ENCODE measurements at regions not wholly inside any gene's neighbourhood (a gene's known extent, or its start where the extent isn't known, plus 50 kb on each side); places are given as distances from the start of the nearest gene placed in this dataset.

GRCh38 chr2:120519469-120519868 lies 173.5 kb downstream of the INHBB start:
- Histone ChIP-seq H3K27me3 (replicated peaks; ENCODE audit: insufficient read depth, low read depth, low read length, poor library complexity) (no peaks in the 10 kb centered on the region), H3K4me1 (ENCODE audit: insufficient read depth, low read length, poor library complexity, severe bottlenecking) (no peaks in the 10 kb centered on the region), H3K36me3 (ENCODE audit: insufficient read depth, low read length, poor library complexity, severe bottlenecking) (no peaks in the 10 kb centered on the region), H3K27ac (ENCODE audit: low read depth, low read length, poor library complexity, severe bottlenecking) (no peak overlapping the region), H3K9me3 (ENCODE audit: low read depth, low read length, poor library complexity, severe bottlenecking) (no peaks in the 10 kb centered on the region), H3K4me3 (ENCODE audit: low read depth, low read length, poor library complexity, severe bottlenecking) (no peak overlapping the region)
- POLR2A ChIA-PET (ENCODE audit: low non-redundant PET) = no interaction called here
- CTCF ChIA-PET = no interaction called here
- no TSS peak for BruUV-seq (replicated peaks)
- no peak for DNase-seq (ENCODE audit: low spot score)
- intact Hi-C loops (cut with micrococcal nuclease; ENCODE audit: unreplicated experiment) = loop anchor here (10.0 kb wide), 1 partner anchor 175 kb away; the partner anchor contains the start of gene INHBB
- TF ChIP-seq EZH2 (IDR thresholded peaks at IDR 0.05; ENCODE audit: borderline replicate concordance, low read depth, low read length, poor library complexity, severe bottlenecking) (no peak), CTCF (conservative IDR thresholded peaks at IDR 0.05; ENCODE audit: low read depth, low read length) (no peak)

- ChIA-PET CTCF (interaction anchor here (0.5 kb wide), 1 partner anchor 507 kb away, joined by 5 read pairs; the partner anchor contains the start of gene EPB41L5), POLR2A (ENCODE audit: low non-redundant PET) (no interaction called here)
- intact Hi-C loops (cut with micrococcal nuclease; ENCODE audit: unreplicated experiment) = no loop called here
- DNase-seq (ENCODE audit: low spot score) = no peak
- no peaks in the 10 kb centered on the region for H3K9me3 ChIP-seq (ENCODE audit: low read depth, low read length, poor library complexity, severe bottlenecking)
- no peaks in the 10 kb centered on the region for H3K36me3 ChIP-seq (ENCODE audit: insufficient read depth, low read length, poor library complexity, severe bottlenecking)
- BruUV-seq (replicated peaks) = no TSS peak
- H3K4me3 ChIP-seq (ENCODE audit: low read depth, low read length, poor library complexity, severe bottlenecking) = no peak overlapping the region
- no peaks in the 10 kb centered on the region for H3K4me1 ChIP-seq (ENCODE audit: insufficient read depth, low read length, poor library complexity, severe bottlenecking)
- TF ChIP-seq EZH2 (IDR thresholded peaks at IDR 0.05; ENCODE audit: borderline replicate concordance, low read depth, low read length, poor library complexity, severe bottlenecking) (no peak), CTCF (conservative IDR thresholded peaks at IDR 0.05; ENCODE audit: low read depth, low read length) (no peak)
- no peak overlapping the region for H3K27ac ChIP-seq (ENCODE audit: low read depth, low read length, poor library complexity, severe bottlenecking)
- no peaks in the 10 kb centered on the region for H3K27me3 ChIP-seq (replicated peaks; ENCODE audit: insufficient read depth, low read depth, low read length, poor library complexity)
Measured at GRCh38 chr2:120520454-120520853, 174.5 kb downstream of the INHBB start.

GRCh38 chr2:120520929-120521912 lies 175.3 kb downstream of the INHBB start:
- no peaks in the 10 kb centered on the region for H3K27me3 ChIP-seq (replicated peaks; ENCODE audit: insufficient read depth, low read depth, low read length, poor library complexity)

More at GRCh38 chr2:120520929-120521912, 175.3 kb downstream of the INHBB start:
- H3K4me1 ChIP-seq (ENCODE audit: insufficient read depth, low read length, poor library complexity, severe bottlenecking) = no peaks in the 10 kb centered on the region
- H3K27ac ChIP-seq (ENCODE audit: low read depth, low read length, poor library complexity, severe bottlenecking) = no peak overlapping the region
- no peak overlapping the region for H3K4me3 ChIP-seq (ENCODE audit: low read depth, low read length, poor library complexity, severe bottlenecking)
- ChIA-PET CTCF (interaction anchor here (0.5 to 0.8 kb wide), 2 partner anchors 32 to 508 kb away, joined by 3 to 5 read pairs; partner anchors contain the start of gene EPB41L5), POLR2A (ENCODE audit: low non-redundant PET) (no interaction called here)
- peak; percentile 60 for DNase-seq (ENCODE audit: low spot score)
- H3K36me3 ChIP-seq (ENCODE audit: insufficient read depth, low read length, poor library complexity, severe bottlenecking) = no peaks in the 10 kb centered on the region
- intact Hi-C loops (cut with micrococcal nuclease; ENCODE audit: unreplicated experiment) = no loop called here
- TF ChIP-seq EZH2 (IDR thresholded peaks at IDR 0.05; ENCODE audit: borderline replicate concordance, low read depth, low read length, poor library complexity, severe bottlenecking) = no peak
- peak; percentile 90 for TF ChIP-seq CTCF (conservative IDR thresholded peaks at IDR 0.05; ENCODE audit: low read depth, low read length)
- no peaks in the 10 kb centered on the region for H3K9me3 ChIP-seq (ENCODE audit: low read depth, low read length, poor library complexity, severe bottlenecking)
- no TSS peak for BruUV-seq (replicated peaks)
